COLO668 (cell line): ENCODE measurements at regions not wholly inside any gene's neighbourhood (a gene's known extent, or its start where the extent isn't known, plus 50 kb on each side); places are given as distances from the start of the nearest gene placed in this dataset.

Source experiments
- DNase-seq: peaks from one replicate; lab custom pipeline; 2025; ENCODE audit not compliant: unreplicated experiment; lab: John Stamatoyannopoulos, UW

GRCh38 chr13:74622284-74622683, 488.1 kb upstream of the KLF12 start:
- no peak for DNase-seq

- DNase-seq, result no peak
Measured at GRCh38 chr13:74620711-74621110, 486.5 kb upstream of the KLF12 start.

- no peak for DNase-seq
Measured at GRCh38 chr13:74620308-74620707, 486.1 kb upstream of the KLF12 start.

- DNase-seq, result no peak
Measured at GRCh38 chr13:74597526-74597925, 463.3 kb upstream of the KLF12 start.

- no peak for DNase-seq
Measured at GRCh38 chr13:74596691-74597090, 462.5 kb upstream of the KLF12 start.

GRCh38 chr13:74593688-74594087, 459.5 kb upstream of the KLF12 start:
- DNase-seq, result no peak

GRCh38 chr13:74586847-74587246, 452.6 kb upstream of the KLF12 start:
- no peak for DNase-seq

- DNase-seq, result no peak
Measured at GRCh38 chr13:74576420-74576819, 442.2 kb upstream of the KLF12 start.

GRCh38 chr13:74575729-74576125, 441.5 kb upstream of the KLF12 start:
- DNase-seq, result peak; percentile 53

GRCh38 chr13:74574964-74575728, 440.9 kb upstream of the KLF12 start:
- no peak for DNase-seq

GRCh38 chr13:74573654-74574053, 439.4 kb upstream of the KLF12 start:
- no peak for DNase-seq

GRCh38 chr13:74571811-74572210, 437.6 kb upstream of the KLF12 start:
- DNase-seq, result no peak

- DNase-seq, result no peak
Measured at GRCh38 chr13:74570834-74571233, 436.6 kb upstream of the KLF12 start.

GRCh38 chr13:74570046-74570445, 435.8 kb upstream of the KLF12 start:
- no peak for DNase-seq

- DNase-seq, result no peak
Measured at GRCh38 chr13:74569251-74569650, 435.0 kb upstream of the KLF12 start.

- no peak for DNase-seq
Measured at GRCh38 chr13:74567485-74567884, 433.3 kb upstream of the KLF12 start.

GRCh38 chr13:74562381-74562780, 428.2 kb upstream of the KLF12 start:
- no peak for DNase-seq

GRCh38 chr13:74561155-74561554, 427.0 kb upstream of the KLF12 start:
- no peak for DNase-seq

GRCh38 chr13:74560325-74560724, 426.1 kb upstream of the KLF12 start:
- DNase-seq, result no peak

GRCh38 chr13:74557870-74558269, 423.7 kb upstream of the KLF12 start:
- no peak for DNase-seq

GRCh38 chr13:74555651-74556420, 421.6 kb upstream of the KLF12 start:
- no peak for DNase-seq

- DNase-seq, result no peak
Measured at GRCh38 chr13:74555276-74555625, 421.0 kb upstream of the KLF12 start.
